ENCODE measurements at regions not wholly inside any gene's neighbourhood (a gene's known extent, or its start where the extent isn't known, plus 50 kb on each side); places are given as distances from the start of the nearest gene placed in this dataset.
"Not testable (repeated sequence)": the region's sequence is repeated elsewhere in the genome, so short reads cannot be mapped to it uniquely, and the experiment has no call there.

DNA sequence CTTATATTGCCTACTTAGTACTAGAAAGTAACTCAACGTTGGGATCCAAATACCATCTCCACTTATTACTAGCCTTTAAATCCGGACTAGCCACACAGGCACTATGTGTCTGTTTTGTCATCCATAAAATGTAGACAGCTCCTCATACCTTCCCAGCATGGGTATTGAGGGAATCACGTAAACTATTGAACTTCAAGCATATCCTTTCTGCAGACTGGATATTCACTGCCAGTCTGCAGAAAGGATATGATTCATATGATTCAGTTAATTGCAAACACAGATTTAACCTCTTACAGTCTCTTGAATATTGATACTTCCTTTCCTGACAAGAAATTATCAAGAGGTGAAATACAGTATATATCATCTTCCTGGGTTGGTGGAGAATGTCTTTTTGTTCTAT lies 186.0 kb downstream of the LEPR start:
- Histone ChIP-seq H3K79me2 (no peaks in the 10 kb centered on the region), H3K4me2 (no peak overlapping the region), H3K27me3 (no peaks in the 10 kb centered on the region), H3K36me3 (replicated peaks; ENCODE audit: insufficient read depth, low read depth) (no peaks in the 10 kb centered on the region), H3K4me3 (no peak overlapping the region), H3K9me3 (ENCODE audit: low read depth) (no peaks in the 10 kb centered on the region), H2AFZ (no peak overlapping the region), H3K9me2 (replicated peaks; ENCODE audit: insufficient read depth) (no peaks in the 10 kb centered on the region), H3K27ac (no peak overlapping the region), H4K20me1 (ENCODE audit: insufficient read depth, poor library complexity, severe bottlenecking) (no peaks in the 10 kb centered on the region), H3K4me1 (ENCODE audit: insufficient read depth) (no peaks in the 10 kb centered on the region)
- no peak for DNase-seq (ENCODE audit: low spot score)
- no peak for TF ChIP-seq EZH2phosphoT487 (IDR thresholded peaks at IDR 0.05; ENCODE audit: low read depth, severe bottlenecking, unreplicated experiment)
- TF ChIP-seq, protein P1, sequence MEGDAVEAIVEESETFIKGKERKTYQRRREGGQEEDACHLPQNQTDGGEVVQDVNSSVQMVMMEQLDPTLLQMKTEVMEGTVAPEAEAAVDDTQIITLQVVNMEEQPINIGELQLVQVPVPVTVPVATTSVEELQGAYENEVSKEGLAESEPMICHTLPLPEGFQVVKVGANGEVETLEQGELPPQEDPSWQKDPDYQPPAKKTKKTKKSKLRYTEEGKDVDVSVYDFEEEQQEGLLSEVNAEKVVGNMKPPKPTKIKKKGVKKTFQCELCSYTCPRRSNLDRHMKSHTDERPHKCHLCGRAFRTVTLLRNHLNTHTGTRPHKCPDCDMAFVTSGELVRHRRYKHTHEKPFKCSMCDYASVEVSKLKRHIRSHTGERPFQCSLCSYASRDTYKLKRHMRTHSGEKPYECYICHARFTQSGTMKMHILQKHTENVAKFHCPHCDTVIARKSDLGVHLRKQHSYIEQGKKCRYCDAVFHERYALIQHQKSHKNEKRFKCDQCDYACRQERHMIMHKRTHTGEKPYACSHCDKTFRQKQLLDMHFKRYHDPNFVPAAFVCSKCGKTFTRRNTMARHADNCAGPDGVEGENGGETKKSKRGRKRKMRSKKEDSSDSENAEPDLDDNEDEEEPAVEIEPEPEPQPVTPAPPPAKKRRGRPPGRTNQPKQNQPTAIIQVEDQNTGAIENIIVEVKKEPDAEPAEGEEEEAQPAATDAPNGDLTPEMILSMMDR (IDR thresholded peaks at IDR 0.05; ENCODE audit: poor library complexity) = no peak
- TF ChIP-seq EZH2 (IDR thresholded peaks at IDR 0.05; ENCODE audit: borderline replicate concordance) = no peak
- WGBS (ENCODE audit: low lambda C conversion rate, missing lambda C conversion rate) = 86% methylated on average over 3 of the region's 3 CpGs

DNA sequence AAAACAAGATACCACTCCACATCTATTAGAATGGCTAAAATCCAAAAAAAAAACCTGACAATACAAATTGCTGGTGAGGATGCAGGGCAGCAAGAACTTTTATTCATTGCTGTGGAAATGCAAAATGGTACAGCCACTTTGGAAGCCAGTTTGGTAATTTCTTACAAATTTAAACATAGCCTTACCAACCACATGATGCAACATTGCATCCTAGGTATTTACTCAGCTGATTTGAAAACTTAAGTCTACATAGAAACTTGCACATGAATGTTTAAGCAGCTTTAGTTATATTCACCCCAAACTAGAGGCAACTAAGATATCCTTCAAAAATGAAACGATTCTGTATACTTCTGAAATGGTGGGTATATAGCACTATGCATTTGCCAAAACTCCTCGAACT lies 178.8 kb upstream of the PDE4B start:
- H3K9me3 ChIP-seq (ENCODE audit: low read depth) = no peaks in the 10 kb centered on the region
- no peak overlapping the region for H3K4me2 ChIP-seq
- H3K79me2 ChIP-seq = no peaks in the 10 kb centered on the region
- H2AFZ ChIP-seq = no peak overlapping the region
- DNase-seq (ENCODE audit: low spot score) = no peak
- no peaks in the 10 kb centered on the region for H3K27me3 ChIP-seq
- WGBS (ENCODE audit: low lambda C conversion rate, missing lambda C conversion rate) = 95% methylated on average over 2 of the region's 2 CpGs
- no peak overlapping the region for H3K4me3 ChIP-seq
- H3K27ac ChIP-seq = no peak overlapping the region
- no peaks in the 10 kb centered on the region for H4K20me1 ChIP-seq (ENCODE audit: insufficient read depth, poor library complexity, severe bottlenecking)
- TF ChIP-seq, protein P1 (IDR thresholded peaks at IDR 0.05; ENCODE audit: poor library complexity) = no peak
- no peaks in the 10 kb centered on the region for H3K4me1 ChIP-seq (ENCODE audit: insufficient read depth)
- H3K9me2 ChIP-seq (replicated peaks; ENCODE audit: insufficient read depth) = no peaks in the 10 kb centered on the region
- H3K36me3 ChIP-seq (replicated peaks; ENCODE audit: insufficient read depth, low read depth) = no peaks in the 10 kb centered on the region

DNA sequence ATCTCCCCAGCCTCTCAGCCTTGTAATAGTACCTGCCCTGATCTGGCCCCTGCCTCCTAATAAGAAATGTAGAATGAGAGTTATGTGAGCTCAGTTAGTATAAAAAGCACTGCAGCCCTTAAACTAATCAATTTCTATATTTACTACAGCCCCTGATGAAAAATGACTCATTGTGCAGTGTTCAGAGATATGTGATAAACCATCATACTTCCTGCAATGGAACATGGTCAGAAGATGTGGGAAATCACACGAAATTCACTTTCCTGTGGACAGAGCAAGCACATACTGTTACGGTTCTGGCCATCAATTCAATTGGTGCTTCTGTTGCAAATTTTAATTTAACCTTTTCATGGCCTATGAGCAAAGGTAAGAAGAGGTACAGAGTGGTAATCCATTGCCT lies 176.8 kb upstream of the PDE4B start:
- Histone ChIP-seq H3K9me3 (ENCODE audit: low read depth) (no peaks in the 10 kb centered on the region), H3K27ac (no peak overlapping the region), H3K4me2 (no peak overlapping the region), H2AFZ (no peak overlapping the region), H3K4me3 (no peak overlapping the region), H3K9me2 (replicated peaks; ENCODE audit: insufficient read depth) (no peaks in the 10 kb centered on the region), H3K4me1 (ENCODE audit: insufficient read depth) (no peaks in the 10 kb centered on the region), H3K36me3 (replicated peaks; ENCODE audit: insufficient read depth, low read depth) (no peaks in the 10 kb centered on the region), H3K27me3 (no peaks in the 10 kb centered on the region), H3K79me2 (no peaks in the 10 kb centered on the region), H4K20me1 (ENCODE audit: insufficient read depth, poor library complexity, severe bottlenecking) (no peaks in the 10 kb centered on the region)
- 61% methylated on average over 2 of the region's 2 CpGs for WGBS (ENCODE audit: low lambda C conversion rate, missing lambda C conversion rate)
- no peak for DNase-seq (ENCODE audit: low spot score)
- TF ChIP-seq EZH2phosphoT487 (IDR thresholded peaks at IDR 0.05; ENCODE audit: low read depth, severe bottlenecking, unreplicated experiment) (no peak), EZH2 (IDR thresholded peaks at IDR 0.05; ENCODE audit: borderline replicate concordance) (no peak)
- TF ChIP-seq, protein P1 (IDR thresholded peaks at IDR 0.05; ENCODE audit: poor library complexity) = no peak

DNA sequence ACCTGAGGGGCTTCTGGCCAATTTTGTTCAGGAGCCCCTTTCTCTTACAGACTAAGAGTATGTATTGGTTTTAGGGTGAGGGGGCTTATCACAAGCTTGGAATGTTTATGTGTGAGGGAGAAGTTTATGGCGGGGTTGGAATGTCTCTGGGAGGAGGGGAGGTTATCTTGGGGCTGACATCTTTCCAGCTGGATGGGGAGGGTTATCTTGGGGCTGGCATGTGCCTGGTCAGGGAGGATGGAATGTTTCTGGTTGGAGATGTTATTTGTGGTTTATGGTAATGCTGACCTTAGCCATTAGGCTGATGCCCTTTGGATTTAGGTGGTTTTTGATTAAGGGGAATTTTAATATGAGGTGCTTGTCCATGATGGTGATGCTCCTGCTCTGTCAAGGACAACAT lies 171.0 kb upstream of the PDE4B start:
- not testable (repeated sequence) for H3K36me3 ChIP-seq (replicated peaks; ENCODE audit: insufficient read depth, low read depth); DNase-seq (ENCODE audit: low spot score); H3K4me1 ChIP-seq (ENCODE audit: insufficient read depth); H3K9me3 ChIP-seq (ENCODE audit: low read depth); H3K4me2 ChIP-seq; H3K27me3 ChIP-seq; H3K27ac ChIP-seq; H2AFZ ChIP-seq; H3K4me3 ChIP-seq; H4K20me1 ChIP-seq (ENCODE audit: insufficient read depth, poor library complexity, severe bottlenecking); H3K79me2 ChIP-seq; H3K9me2 ChIP-seq (replicated peaks; ENCODE audit: insufficient read depth)
- WGBS (ENCODE audit: low lambda C conversion rate, missing lambda C conversion rate) = 33% methylated on average over 1 of the region's 1 CpG

Data from hepatocyte (in vitro differentiated cells).